Uterus (tissue), 3 donors: ENCODE measurements at regions not wholly inside any gene's neighbourhood (a gene's known extent, or its start where the extent isn't known, plus 50 kb on each side); places are given as distances from the start of the nearest gene placed in this dataset.

ENCODE experiments used
- DNase-seq, 2 donors: peaks; one replicate each; pipeline ENCODE4 v3.0.0-alpha.2; 2019 to 2020
- H3K27ac ChIP-seq, 2 donors: fragments of 200-600 bp; sonication (generic); 1 replicate in 1 of 2; 2 replicates in 1 of 2; pipeline ENCODE4 v1.5.1; 2016 to 2018
- H3K27me3 ChIP-seq, 2 donors: fragments of 200-600 bp; sonication (generic); one replicate each; pipeline ENCODE4 v1.5.1; 2018 to 2019; ENCODE audit warnings: control low read depth in 1 of 2
- H3K36me3 ChIP-seq, 2 donors: fragments of 200-600 bp; sonication (generic); one replicate each; pipeline ENCODE4 v1.5.1; 2019; ENCODE audit warnings: control low read depth in 1 of 2
- H3K4me1 ChIP-seq, 2 donors: fragments of 200-600 bp; sonication (generic); one replicate each; pipeline ENCODE4 v1.5.1; 2018 to 2019; ENCODE audit warnings: control low read depth in 1 of 2
- H3K4me3 ChIP-seq, 2 donors: fragments of 200-600 bp; sonication (generic); 1 replicate in 1 of 2; 2 replicates in 1 of 2; pipeline ENCODE4 v1.5.1; 2018 to 2019; ENCODE audit warnings: mild to moderate bottlenecking in 1 of 2
- H3K9me3 ChIP-seq, 2 donors: fragments of 200-600 bp; sonication (generic); one replicate each; pipeline ENCODE4 v1.5.1; 2019; ENCODE audit warnings: control low read depth in 1 of 2
- CTCF ChIP-seq, 4 experiments: fragments of 200-600 bp in 2 of 4; fragments of 450-650 bp in 2 of 4; sonication (generic) in 2 of 4; IDR thresholded peaks; one replicate each; pipeline ENCODE4 v1.5.1; 2016 to 2019; ENCODE audit warnings: antibody characterized with exemption in 4 of 4, mild to moderate bottlenecking in 2 of 4, moderate library complexity in 1 of 4
- POLR2A ChIP-seq, 2 donors: fragments of 450-650 bp; IDR thresholded peaks; one replicate each; pipeline ENCODE4 v1.6.1; 2016; ENCODE audit warnings: antibody characterized with exemption in 2 of 2, mild to moderate bottlenecking in 1 of 2, moderate library complexity in 1 of 2
- intact Hi-C: fragments of 100-400 bp; cut with DNase I; formaldehyde crosslinking; loops from one replicate; pipeline ENCODE4 v1.15.1; 2023; ENCODE audit warnings: low total_unique reads
- donor health status: DM: yes; HTN: yes; CAD: no.

- no peaks in the 10 kb centered on the region for H3K9me3 ChIP-seq
- intact Hi-C loops: no loop called here
- no peak overlapping the region for H3K4me3 ChIP-seq
- H3K27me3 ChIP-seq: no peaks in the 10 kb centered on the region
- TF ChIP-seq POLR2A (IDR thresholded peaks at IDR 0.05) (no peak), CTCF (IDR thresholded peaks at IDR 0.05) (no peak)
- peak; percentile 42 to 67 for DNase-seq
- no peaks in the 10 kb centered on the region for H3K4me1 ChIP-seq
- H3K36me3 ChIP-seq: no peaks in the 10 kb centered on the region
- H3K27ac ChIP-seq: peak overlapping the region in 1 of 2 donors; percentile 40
Observed at GRCh38 chr7:69276011-69276729, 322.1 kb upstream of the AUTS2 start.

- Histone ChIP-seq H3K4me1 (no peaks in the 10 kb centered on the region), H3K36me3 (no peaks in the 10 kb centered on the region), H3K4me3 (no peak overlapping the region), H3K9me3 (no peaks in the 10 kb centered on the region), H3K27me3 (no peaks in the 10 kb centered on the region), H3K27ac (no peak overlapping the region)
- intact Hi-C loops: no loop called here
- TF ChIP-seq POLR2A (IDR thresholded peaks at IDR 0.05) (no peak), CTCF (IDR thresholded peaks at IDR 0.05) (no peak)
- DNase-seq: no peak
Observed at GRCh38 chr7:69277366-69277765, 320.9 kb upstream of the AUTS2 start.

- H3K4me3 ChIP-seq: no peak overlapping the region
- H3K4me1 ChIP-seq: peaks cover 0 to 12% of the 10 kb centered on the region in 2 donors
- intact Hi-C loops: no loop called here
- H3K27ac ChIP-seq: peak overlapping the region; percentile 29 to 38
- no peaks in the 10 kb centered on the region for H3K27me3 ChIP-seq
- TF ChIP-seq CTCF (IDR thresholded peaks at IDR 0.05): no peak
- no peak for TF ChIP-seq POLR2A (IDR thresholded peaks at IDR 0.05)
- no peak for DNase-seq
- H3K9me3 ChIP-seq: no peaks in the 10 kb centered on the region
- no peaks in the 10 kb centered on the region for H3K36me3 ChIP-seq
Observed at GRCh38 chr7:69282946-69283345, 315.3 kb upstream of the AUTS2 start.

GRCh38 chr7:69283421-69283820 is 314.9 kb upstream of the AUTS2 start:
- no peaks in the 10 kb centered on the region for H3K36me3 ChIP-seq
- H3K27me3 ChIP-seq: no peaks in the 10 kb centered on the region
- H3K9me3 ChIP-seq: no peaks in the 10 kb centered on the region
- TF ChIP-seq POLR2A (IDR thresholded peaks at IDR 0.05): no peak
- TF ChIP-seq CTCF (IDR thresholded peaks at IDR 0.05): no peak
- intact Hi-C loops: no loop called here
- peak overlapping the region; percentile 18 to 38 for H3K27ac ChIP-seq
- DNase-seq: peak; percentile 40 to 52
- no peak overlapping the region for H3K4me3 ChIP-seq
- peaks cover 0 to 12% of the 10 kb centered on the region in 2 donors for H3K4me1 ChIP-seq

GRCh38 chr7:69285854-69286253 is 312.4 kb upstream of the AUTS2 start:
- DNase-seq: no peak
- H3K4me1 ChIP-seq: peaks cover 0 to 12% of the 10 kb centered on the region in 2 donors
- TF ChIP-seq CTCF (IDR thresholded peaks at IDR 0.05): no peak
- TF ChIP-seq POLR2A (IDR thresholded peaks at IDR 0.05): no peak
- no peaks in the 10 kb centered on the region for H3K9me3 ChIP-seq
- H3K4me3 ChIP-seq: no peak overlapping the region
- no peaks in the 10 kb centered on the region for H3K36me3 ChIP-seq
- no peak overlapping the region for H3K27ac ChIP-seq
- no peaks in the 10 kb centered on the region for H3K27me3 ChIP-seq
- intact Hi-C loops: no loop called here
